Ectodermal cell (in vitro differentiated cells): ENCODE measurements at regions not wholly inside any gene's neighbourhood (a gene's known extent, or its start where the extent isn't known, plus 50 kb on each side); places are given as distances from the start of the nearest gene placed in this dataset.

Experiments used
- H3K27ac ChIP-seq: 2 replicates; pipeline ENCODE4 v1.7.0; 2013; ENCODE audit warnings: mild to moderate bottlenecking, low read depth, low read length; ENCODE audit not compliant: insufficient read depth, poor library complexity, severe bottlenecking
- H3K27me3 ChIP-seq: 2 replicates; pipeline ENCODE4 v1.7.0; 2013; ENCODE audit warnings: mild to moderate bottlenecking, low read length; ENCODE audit not compliant: insufficient read depth, control insufficient read depth, poor library complexity, severe bottlenecking
- H3K36me3 ChIP-seq: one replicate; pipeline ENCODE4 v1.7.0; 2013; ENCODE audit warnings: low read length; ENCODE audit not compliant: control insufficient read depth, insufficient read depth
- H3K4me1 ChIP-seq: one replicate; pipeline ENCODE4 v1.7.0; 2013; ENCODE audit warnings: low read length; ENCODE audit not compliant: control insufficient read depth, insufficient read depth
- H3K4me3 ChIP-seq: 2 replicates; pipeline ENCODE4 v1.7.0; 2013; ENCODE audit warnings: low read depth, low read length, control low read depth; ENCODE audit not compliant: insufficient read depth
- H3K9me3 ChIP-seq: 2 replicates; pipeline ENCODE4 v1.7.0; 2013; ENCODE audit warnings: mild to moderate bottlenecking, low read length, moderate library complexity; ENCODE audit not compliant: control insufficient read depth
- WGBS, 2 experiments: methylation state at CpG; one replicate each; pipeline ENCODE4 v1.1.7; 2013; ENCODE audit warnings: missing lambda C conversion rate in 2 of 2; 5-methylcytosine and 5-hydroxymethylcytosine counted together

DNA sequence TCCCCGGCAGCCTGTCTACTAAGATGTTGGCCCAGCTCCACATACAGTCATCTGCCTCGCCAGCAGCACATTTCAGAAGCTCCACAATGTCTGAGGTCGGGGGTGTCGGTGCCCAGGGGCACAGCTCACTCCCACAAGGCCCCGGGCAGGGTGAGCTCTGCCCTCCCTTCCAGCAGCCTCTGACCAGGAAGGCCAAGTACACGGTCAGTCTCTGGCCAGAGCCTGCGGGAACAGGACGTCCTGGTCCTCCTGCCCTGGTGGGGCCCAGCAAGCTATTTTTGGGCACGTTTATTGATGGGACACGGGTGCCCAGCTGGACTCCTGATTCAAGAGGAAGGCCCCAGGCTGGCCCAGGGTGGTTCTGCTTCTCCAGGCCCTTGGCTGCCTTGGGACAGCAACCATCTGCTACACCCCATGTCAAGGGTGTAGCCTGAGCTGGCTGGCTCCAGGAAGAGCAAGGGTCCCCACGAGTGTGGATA lies 114.9 kb upstream of the PTPN1 start:
- Histone ChIP-seq H3K4me3 (no peak overlapping the region), H3K4me1 (peaks cover 11% of the 10 kb centered on the region), H3K36me3 (no peaks in the 10 kb centered on the region), H3K9me3 (no peaks in the 10 kb centered on the region), H3K27me3 (no peaks in the 10 kb centered on the region), H3K27ac (no peak overlapping the region)
- WGBS, 2 experiments, result 90 to 92% methylated on average over 10 to 11 of the region's 11 CpGs

DNA sequence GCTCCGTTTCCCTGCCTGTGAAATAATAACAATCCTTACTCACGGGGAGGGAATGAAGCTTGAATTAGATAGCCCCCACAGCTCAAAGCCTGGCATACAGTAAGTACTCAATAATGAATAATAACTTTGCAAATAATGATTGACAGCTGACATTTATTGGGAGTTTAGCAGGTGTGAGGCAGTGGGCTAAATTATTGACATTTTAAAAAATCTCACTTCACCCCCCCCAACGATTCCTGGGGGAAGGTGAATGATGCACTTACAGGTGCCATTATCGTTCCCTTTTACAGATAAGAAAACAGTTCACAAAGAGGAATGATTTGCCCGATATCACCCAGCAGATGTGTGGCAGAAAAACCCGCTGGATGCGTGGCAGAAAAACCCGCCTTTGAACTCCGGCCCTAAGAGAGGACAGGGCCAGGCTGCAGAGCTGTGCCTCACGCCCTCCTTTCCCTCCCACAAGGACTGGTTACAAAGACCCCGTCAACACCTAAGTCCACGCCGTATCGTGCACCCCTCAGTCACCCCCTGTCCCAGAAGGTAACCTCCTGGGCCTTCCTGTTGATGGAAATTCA lies 114.2 kb upstream of the PTPN1 start:
- H3K9me3 ChIP-seq, result no peaks in the 10 kb centered on the region
- H3K36me3 ChIP-seq, result no peaks in the 10 kb centered on the region
- no peak overlapping the region for H3K4me3 ChIP-seq
- 92 to 94% methylated on average over 14 of the region's 14 CpGs for WGBS, 2 experiments
- H3K27me3 ChIP-seq, result no peaks in the 10 kb centered on the region
- H3K27ac ChIP-seq, result no peak overlapping the region
- H3K4me1 ChIP-seq, result peaks cover 11% of the 10 kb centered on the region

DNA sequence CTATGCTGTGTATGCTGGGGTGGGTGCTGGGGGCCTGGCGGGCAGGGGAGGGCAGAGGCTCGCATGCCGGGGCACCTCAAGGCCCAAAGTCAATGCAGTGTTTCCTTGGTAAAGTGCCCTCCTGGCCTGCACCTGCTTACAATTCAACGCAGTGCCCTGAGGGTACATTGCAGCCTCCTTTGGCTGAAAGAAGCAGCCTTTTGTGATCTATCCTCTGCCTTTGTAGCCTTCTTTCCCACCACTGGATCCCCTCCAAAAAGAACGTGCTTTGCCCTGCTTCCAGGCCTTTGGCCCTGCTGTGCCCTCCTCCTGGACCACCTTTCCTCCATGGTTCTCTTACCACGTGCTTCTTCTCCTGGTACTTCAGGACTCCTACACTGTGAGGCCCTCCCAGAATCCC lies 113.6 kb upstream of the PTPN1 start:
- peaks cover 11% of the 10 kb centered on the region for H3K4me1 ChIP-seq
- no peaks in the 10 kb centered on the region for H3K27me3 ChIP-seq
- WGBS, 2 experiments, result 89 to 92% methylated on average over 6 of the region's 6 CpGs
- no peak overlapping the region for H3K4me3 ChIP-seq
- no peaks in the 10 kb centered on the region for H3K36me3 ChIP-seq
- H3K9me3 ChIP-seq, result no peaks in the 10 kb centered on the region
- no peak overlapping the region for H3K27ac ChIP-seq

DNA sequence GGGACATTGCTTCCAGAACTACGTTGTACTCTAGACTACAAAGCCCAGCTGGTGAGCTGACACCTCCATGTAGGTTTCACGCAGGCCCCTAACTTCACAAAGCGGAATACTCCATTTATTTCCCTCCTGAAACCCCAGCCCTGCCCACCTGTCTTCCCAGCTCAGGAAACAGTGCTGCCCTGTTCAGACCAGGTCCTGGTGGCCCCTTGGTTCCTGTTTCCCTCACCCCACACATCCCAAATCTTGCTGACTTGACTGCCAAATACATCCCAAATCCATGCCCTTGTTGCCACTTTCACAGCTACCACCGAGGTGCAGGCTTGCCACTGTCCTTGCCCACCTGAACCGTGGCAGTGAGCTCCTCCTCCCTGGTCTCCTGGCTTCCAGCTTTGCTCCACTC lies 113.1 kb upstream of the PTPN1 start:
- WGBS, 2 experiments, result 88 to 93% methylated on average over 5 of the region's 5 CpGs
- Histone ChIP-seq H3K27ac (no peak overlapping the region), H3K4me3 (no peak overlapping the region)

DNA sequence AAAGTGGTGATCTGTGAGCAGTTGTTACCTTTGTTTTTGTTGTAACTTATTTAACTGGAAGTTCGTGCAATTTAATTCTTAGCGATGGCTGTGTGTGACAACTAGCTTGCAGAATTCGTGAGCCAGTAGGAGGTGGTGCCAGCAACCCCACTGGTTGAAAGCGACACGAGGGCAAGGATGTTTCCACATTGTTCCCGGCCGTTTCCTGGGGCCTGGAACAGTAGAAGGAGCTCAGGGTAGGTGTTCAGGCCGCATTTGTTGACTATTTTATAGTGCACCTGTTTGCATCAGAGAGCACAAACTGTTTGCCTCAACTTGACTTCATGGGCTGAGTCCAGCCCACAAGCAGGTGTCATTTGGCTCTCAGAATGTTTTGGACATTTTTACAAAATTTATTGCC lies 112.1 kb upstream of the PTPN1 start:
- H3K27me3 ChIP-seq, result no peaks in the 10 kb centered on the region
- H3K4me3 ChIP-seq, result no peak overlapping the region
- H3K36me3 ChIP-seq, result no peaks in the 10 kb centered on the region
- H3K27ac ChIP-seq, result no peak overlapping the region
- WGBS, 2 experiments, result 71 to 78% methylated on average over 8 of the region's 8 CpGs
- peaks cover 11% of the 10 kb centered on the region for H3K4me1 ChIP-seq
- H3K9me3 ChIP-seq, result no peaks in the 10 kb centered on the region

More for the DNA sequence above, 113.1 kb upstream of the PTPN1 start:
- Histone ChIP-seq H3K36me3 (no peaks in the 10 kb centered on the region), H3K4me1 (peaks cover 11% of the 10 kb centered on the region), H3K27me3 (no peaks in the 10 kb centered on the region), H3K9me3 (no peaks in the 10 kb centered on the region)

DNA sequence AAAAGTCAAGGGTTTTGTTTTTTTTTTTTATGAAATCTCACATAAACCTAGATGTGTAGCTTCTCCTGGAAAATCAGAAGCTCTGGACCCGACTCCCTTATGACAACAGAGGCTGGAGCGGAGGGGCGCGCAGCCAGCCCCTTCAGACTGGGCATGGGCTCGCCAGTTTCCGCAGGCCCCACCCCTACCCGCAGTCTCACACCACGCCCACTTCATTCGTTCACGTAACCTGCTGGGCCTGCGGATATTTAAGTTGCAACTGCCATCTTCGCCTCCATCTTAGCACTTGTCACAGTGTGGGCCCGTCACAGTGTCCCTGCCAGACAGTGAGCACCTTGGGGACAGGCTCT lies 111.7 kb upstream of the PTPN1 start:
- Histone ChIP-seq H3K36me3 (no peaks in the 10 kb centered on the region), H3K4me1 (peaks cover 11% of the 10 kb centered on the region), H3K9me3 (no peaks in the 10 kb centered on the region), H3K4me3 (no peak overlapping the region), H3K27me3 (no peaks in the 10 kb centered on the region), H3K27ac (no peak overlapping the region)
- WGBS, 2 experiments, result 82 to 86% methylated on average over 13 of the region's 13 CpGs

DNA sequence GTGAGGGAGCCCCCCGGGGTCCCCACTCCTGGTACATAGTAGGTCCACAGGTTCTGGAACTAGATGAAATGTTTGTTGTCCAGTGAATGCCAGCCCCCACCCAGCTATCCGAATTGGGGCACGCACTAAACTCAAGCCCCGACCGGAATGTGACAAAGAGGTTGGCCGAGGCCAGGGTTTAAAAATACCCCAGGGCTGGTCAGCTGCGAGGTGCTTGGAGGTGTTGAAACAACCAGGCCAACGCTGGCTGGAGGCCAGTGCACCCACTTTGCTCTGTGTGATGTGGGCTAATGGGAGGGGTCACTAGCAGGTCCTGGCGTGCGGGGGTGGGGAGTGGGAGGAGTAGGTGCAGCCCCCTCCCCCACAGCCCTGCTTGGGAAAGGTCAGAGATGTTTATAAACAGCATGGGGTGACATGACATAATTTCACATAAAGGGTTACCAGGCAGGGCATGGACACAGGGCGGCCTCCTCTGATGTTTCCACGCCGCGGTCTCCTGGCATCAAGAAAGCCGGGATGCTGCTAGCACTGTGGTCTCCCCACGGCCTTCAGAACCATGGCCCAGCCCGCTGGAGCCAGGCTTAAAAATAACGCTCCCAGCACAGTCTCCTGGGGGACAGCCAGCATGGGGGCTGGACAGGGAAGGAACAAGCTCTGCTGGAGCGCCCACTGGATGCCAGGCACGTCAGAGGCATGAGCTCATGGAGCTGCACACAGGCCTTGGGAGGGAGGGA lies 111.2 kb upstream of the PTPN1 start:
- WGBS, 2 experiments, result 87 to 88% methylated on average over 20 of the region's 20 CpGs
- no peaks in the 10 kb centered on the region for H3K27me3 ChIP-seq
- no peak overlapping the region for H3K27ac ChIP-seq
- peaks cover 11% of the 10 kb centered on the region for H3K4me1 ChIP-seq
- H3K36me3 ChIP-seq, result no peaks in the 10 kb centered on the region
- no peak overlapping the region for H3K4me3 ChIP-seq
- H3K9me3 ChIP-seq, result no peaks in the 10 kb centered on the region

DNA sequence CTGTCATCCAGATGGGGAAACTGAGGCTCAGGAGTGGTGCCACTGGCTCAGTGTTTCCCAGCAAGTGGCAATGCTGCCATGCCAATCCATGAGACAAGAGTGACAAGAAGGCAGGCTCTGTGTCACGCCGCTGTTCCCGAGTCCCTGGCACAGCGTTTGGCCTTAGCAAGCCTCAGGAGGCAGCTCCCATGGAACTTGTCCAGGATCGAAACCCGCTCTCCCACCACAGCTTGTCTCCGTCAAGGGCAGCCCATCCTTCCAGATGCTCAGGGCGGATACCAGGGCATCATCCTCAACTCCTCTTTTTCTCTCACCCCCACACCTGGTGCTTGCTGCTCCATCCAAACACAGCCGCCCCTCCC lies 110.6 kb upstream of the PTPN1 start:
- Histone ChIP-seq H3K9me3 (no peaks in the 10 kb centered on the region), H3K27ac (no peak overlapping the region), H3K27me3 (no peaks in the 10 kb centered on the region), H3K36me3 (no peaks in the 10 kb centered on the region), H3K4me1 (peaks cover 11% of the 10 kb centered on the region), H3K4me3 (no peak overlapping the region)
- WGBS, 2 experiments, result 95% methylated on average over 9 of the region's 9 CpGs

DNA sequence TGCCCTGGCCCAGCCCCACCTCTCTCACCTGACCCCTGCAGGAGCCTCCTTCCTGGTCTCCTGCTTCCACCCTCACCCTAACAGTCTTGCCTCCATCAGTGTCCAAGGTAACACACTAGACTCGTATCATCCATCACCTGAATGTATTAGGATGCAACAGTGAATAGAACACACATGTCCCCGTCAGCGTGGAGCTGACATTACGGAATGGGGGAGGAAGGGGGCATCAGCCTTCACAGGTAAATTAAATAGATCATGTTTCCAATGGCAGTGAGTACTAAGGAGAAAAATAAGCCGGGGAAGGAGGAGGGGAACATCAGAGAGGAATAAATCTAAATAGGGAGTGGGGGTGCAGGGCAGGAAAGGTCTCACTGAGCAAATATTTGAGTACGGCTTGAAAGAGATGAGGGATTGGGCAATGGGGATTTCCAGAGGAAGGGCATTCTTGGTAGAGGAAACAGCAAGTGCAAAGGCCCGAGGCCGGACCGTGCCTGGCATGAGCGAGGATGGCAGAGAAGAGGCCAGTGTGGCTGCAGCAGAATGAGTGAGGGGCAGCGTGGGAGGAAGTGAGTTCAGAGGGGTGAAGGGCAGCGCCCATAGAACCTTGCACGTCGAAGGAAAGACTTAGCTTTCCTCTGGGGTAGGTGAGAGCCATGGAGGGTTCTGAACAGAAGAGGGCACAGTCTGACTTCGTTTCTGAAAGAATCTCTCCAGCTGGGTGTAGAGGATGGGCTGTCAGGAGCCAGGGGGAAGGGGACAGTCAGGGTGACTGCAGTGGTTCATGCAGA lies 110.1 kb upstream of the PTPN1 start:
- H3K4me1 ChIP-seq, result peaks cover 11% of the 10 kb centered on the region
- no peaks in the 10 kb centered on the region for H3K9me3 ChIP-seq
- no peak overlapping the region for H3K4me3 ChIP-seq
- 84% methylated on average over 15 of the region's 15 CpGs for WGBS, 2 experiments
- H3K27me3 ChIP-seq, result no peaks in the 10 kb centered on the region
- no peaks in the 10 kb centered on the region for H3K36me3 ChIP-seq
- no peak overlapping the region for H3K27ac ChIP-seq
